ENCODE measurements at regions not wholly inside any gene's neighbourhood (a gene's known extent, or its start where the extent isn't known, plus 50 kb on each side); places are given as distances from the start of the nearest gene placed in this dataset.
A peak's percentile ranks its signal among the peaks of the same experiment; 100 is the strongest.

DNA sequence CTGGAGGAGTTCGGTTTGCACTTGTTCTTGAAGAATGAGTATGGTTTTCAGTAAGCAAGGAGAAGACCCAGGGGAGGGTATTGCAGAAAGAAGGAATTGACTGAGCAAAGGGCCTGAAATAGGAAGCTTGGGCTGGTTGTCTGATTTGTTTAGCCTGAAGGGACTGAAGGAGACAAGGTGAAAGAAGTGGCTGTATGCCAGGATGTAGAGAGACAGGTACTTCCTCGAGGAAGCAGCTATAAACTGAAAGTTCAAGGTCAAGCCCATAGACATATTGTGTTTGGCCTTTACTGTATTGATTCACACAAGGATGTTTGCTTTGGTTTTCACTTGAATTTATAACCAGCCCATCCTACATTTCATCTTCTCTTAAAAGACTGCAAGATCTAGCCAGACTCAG lies 183.1 kb downstream of the PALM2AKAP2 start:
- peak; percentile 87 for ATAC-seq
- no peaks in the 10 kb centered on the region for H3K36me3 ChIP-seq (ENCODE audit: low read depth)
- no peak overlapping the region for H3K4me3 ChIP-seq
- peak in 1 of 3 donors; percentile 55 for DNase-seq
- no peaks in the 10 kb centered on the region for H3K9me3 ChIP-seq
- TF ChIP-seq, protein P1, sequence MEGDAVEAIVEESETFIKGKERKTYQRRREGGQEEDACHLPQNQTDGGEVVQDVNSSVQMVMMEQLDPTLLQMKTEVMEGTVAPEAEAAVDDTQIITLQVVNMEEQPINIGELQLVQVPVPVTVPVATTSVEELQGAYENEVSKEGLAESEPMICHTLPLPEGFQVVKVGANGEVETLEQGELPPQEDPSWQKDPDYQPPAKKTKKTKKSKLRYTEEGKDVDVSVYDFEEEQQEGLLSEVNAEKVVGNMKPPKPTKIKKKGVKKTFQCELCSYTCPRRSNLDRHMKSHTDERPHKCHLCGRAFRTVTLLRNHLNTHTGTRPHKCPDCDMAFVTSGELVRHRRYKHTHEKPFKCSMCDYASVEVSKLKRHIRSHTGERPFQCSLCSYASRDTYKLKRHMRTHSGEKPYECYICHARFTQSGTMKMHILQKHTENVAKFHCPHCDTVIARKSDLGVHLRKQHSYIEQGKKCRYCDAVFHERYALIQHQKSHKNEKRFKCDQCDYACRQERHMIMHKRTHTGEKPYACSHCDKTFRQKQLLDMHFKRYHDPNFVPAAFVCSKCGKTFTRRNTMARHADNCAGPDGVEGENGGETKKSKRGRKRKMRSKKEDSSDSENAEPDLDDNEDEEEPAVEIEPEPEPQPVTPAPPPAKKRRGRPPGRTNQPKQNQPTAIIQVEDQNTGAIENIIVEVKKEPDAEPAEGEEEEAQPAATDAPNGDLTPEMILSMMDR (IDR thresholded peaks at IDR 0.05): no peak
- peaks cover 7% of the 10 kb centered on the region for H3K4me1 ChIP-seq (ENCODE audit: low read depth)
- intact Hi-C loops (cut with DNase I, micrococcal nuclease): no loop called here

DNA sequence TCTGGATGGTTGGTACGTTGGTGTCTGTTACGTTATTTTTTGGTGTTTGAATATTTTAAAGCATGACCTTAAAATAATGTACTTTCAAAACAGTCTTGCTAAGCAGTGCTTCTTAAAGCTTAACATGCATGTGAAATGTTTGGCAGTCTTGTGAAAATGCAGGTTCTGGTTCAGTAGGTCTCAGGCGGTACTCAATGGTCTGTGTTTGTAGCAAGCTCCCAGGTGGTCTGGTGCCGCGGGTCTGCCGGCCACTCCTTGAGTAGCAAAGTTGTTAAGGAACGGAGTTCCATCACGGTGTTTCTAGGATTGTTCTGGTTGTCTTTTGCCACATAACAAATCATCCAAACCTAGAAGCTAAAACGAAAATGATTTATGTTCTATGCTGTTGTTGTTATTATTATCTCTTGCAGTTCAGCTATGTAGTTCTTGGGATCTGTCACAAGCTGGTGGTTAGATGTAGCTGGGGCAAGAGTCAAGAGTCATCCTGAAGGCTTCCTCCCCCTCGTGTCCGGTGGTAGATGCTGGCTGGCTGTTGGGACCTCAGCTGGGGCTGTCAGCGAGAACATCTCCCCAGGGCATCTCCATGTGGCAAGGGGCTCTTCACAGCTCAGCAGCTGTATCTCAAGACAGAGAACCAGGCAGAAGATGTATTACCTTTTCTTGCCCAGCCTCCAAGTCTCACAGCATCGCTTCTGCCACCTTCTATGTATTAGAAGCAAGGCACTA lies 186.8 kb downstream of the PALM2AKAP2 start:
- no peaks in the 10 kb centered on the region for H3K36me3 ChIP-seq (ENCODE audit: low read depth)
- H3K9me3 ChIP-seq: no peaks in the 10 kb centered on the region
- no peak for DNase-seq
- intact Hi-C loops (cut with DNase I, micrococcal nuclease): no loop called here
- peak; percentile 22 for ATAC-seq
- H3K4me3 ChIP-seq: no peak overlapping the region
- H3K4me1 ChIP-seq (ENCODE audit: low read depth): peaks cover 7% of the 10 kb centered on the region
- TF ChIP-seq, protein P1 (IDR thresholded peaks at IDR 0.05): no peak

DNA sequence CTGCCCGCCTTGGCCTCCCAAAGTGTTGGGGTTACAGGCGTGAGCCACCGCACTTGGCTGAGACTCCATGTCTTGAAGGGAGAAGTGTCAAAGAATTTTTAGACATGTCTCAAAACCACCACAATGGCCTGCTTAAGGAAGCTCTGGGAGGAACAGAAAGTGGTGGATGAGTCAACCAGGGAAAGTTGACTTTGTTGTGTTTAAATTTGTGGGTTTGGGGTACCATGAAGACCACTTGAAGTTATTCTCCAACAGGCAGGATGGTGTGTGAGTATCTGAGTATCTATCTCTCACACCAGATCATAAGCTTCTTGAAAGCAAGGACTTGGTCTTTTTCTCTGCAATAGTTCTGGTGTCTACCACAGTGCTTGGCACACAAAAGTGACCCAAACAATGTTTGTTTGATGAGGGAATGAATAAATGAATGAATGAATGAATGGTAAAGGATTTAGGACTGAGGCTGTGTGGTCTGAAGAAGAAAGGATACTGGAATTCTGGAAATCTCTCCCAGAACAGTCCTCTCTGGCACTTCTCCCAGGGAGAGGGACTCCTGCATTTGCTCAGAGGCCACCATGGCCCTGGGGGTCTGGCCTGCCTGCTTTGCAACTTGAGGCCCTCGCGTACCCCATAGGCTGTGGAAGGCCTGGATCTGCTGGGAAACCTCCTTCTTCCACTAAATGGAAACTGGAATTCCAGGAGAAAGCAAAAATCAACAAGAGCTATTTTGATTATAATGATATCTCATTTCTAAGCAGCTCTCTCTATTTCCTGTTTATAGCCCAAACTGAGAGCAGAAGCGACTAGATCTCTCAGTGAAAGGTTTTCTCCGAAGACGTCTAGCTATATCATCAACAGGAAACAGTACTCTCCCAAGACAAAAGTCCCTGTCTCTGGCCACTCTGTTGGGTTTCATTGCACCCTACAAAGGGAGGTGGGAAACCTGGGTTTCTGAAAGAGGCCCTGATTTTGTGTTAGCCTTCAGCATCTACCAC lies 187.9 kb downstream of the PALM2AKAP2 start:
- Histone ChIP-seq H3K4me3 (no peak overlapping the region), H3K36me3 (ENCODE audit: low read depth) (no peaks in the 10 kb centered on the region), H3K9me3 (no peaks in the 10 kb centered on the region), H3K4me1 (ENCODE audit: low read depth) (peaks cover 6% of the 10 kb centered on the region)
- intact Hi-C loops (cut with DNase I, micrococcal nuclease): no loop called here
- TF ChIP-seq, protein P1 (IDR thresholded peaks at IDR 0.05): no peak
- DNase-seq (peak in 1 of 3 donors; percentile 19), ATAC-seq (peak; percentile 48)

DNA sequence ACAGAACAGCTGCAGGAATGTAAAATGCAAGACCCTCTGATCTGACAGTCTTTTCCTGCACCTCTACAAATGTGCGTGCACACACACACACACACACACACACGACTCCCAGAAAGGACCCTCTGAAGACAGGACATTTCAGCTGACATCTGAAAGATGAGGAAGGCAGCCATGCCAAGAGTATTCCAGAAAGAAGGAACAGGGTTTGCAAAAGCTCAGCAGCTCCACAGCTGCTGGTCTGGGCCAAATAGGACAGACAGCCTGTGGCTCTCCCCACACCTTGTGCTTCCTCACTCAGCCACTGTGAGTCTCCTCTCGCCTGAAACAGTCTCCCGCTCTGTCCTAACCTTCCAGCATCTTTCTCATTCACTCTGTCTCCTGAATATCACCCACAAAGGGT lies 189.0 kb downstream of the PALM2AKAP2 start:
- no peaks in the 10 kb centered on the region for H3K36me3 ChIP-seq (ENCODE audit: low read depth)
- no peak overlapping the region for H3K4me3 ChIP-seq
- DNase-seq (no peak), ATAC-seq (peak; percentile 29)
- TF ChIP-seq, protein P1 (IDR thresholded peaks at IDR 0.05): no peak
- intact Hi-C loops (cut with DNase I, micrococcal nuclease): no loop called here
- H3K4me1 ChIP-seq (ENCODE audit: low read depth): no peaks in the 10 kb centered on the region
- H3K9me3 ChIP-seq: no peaks in the 10 kb centered on the region

DNA sequence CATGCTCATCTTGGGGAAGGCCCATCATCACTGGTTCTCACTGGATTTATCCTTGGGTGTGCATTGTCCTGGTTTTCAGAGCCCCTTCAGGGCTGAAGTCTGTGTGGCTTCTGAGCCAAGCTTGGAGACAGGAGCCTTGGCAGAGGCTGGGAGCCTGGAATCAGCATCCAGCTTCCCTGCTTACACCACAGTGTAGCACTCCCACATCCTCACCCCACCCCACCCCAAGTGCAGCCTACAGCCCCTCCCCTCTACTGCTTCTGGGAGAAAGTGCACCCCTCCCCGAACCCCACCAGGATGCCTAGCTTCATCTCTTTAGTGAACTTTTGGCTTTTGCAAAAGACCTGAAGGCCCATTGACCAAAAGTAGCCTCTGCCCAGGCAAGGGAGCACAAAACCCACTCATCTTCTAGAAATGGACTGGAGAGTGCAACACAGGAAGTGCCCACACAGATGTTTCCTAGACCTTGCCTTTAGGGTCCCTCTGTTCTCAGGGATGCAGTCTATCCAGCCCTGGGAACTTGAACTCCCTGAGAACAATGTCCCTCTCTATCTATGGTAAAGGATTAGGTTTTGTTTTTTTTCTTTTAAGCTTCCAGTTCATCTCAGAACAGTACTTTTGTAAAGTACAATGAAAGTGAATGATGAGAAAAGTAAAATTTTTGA lies 189.7 kb downstream of the PALM2AKAP2 start:
- no peaks in the 10 kb centered on the region for H3K9me3 ChIP-seq
- H3K36me3 ChIP-seq (ENCODE audit: low read depth): no peaks in the 10 kb centered on the region
- DNase-seq: no peak
- no peak for ATAC-seq
- no peak overlapping the region for H3K4me3 ChIP-seq
- H3K4me1 ChIP-seq (ENCODE audit: low read depth): no peaks in the 10 kb centered on the region
- intact Hi-C loops (cut with DNase I, micrococcal nuclease): no loop called here
- TF ChIP-seq, protein P1 (IDR thresholded peaks at IDR 0.05): no peak

All from mucosa of descending colon (tissue), 3 donors.